ENCODE measurements at regions not wholly inside any gene's neighbourhood (a gene's known extent, or its start where the extent isn't known, plus 50 kb on each side); places are given as distances from the start of the nearest gene placed in this dataset.

DNA sequence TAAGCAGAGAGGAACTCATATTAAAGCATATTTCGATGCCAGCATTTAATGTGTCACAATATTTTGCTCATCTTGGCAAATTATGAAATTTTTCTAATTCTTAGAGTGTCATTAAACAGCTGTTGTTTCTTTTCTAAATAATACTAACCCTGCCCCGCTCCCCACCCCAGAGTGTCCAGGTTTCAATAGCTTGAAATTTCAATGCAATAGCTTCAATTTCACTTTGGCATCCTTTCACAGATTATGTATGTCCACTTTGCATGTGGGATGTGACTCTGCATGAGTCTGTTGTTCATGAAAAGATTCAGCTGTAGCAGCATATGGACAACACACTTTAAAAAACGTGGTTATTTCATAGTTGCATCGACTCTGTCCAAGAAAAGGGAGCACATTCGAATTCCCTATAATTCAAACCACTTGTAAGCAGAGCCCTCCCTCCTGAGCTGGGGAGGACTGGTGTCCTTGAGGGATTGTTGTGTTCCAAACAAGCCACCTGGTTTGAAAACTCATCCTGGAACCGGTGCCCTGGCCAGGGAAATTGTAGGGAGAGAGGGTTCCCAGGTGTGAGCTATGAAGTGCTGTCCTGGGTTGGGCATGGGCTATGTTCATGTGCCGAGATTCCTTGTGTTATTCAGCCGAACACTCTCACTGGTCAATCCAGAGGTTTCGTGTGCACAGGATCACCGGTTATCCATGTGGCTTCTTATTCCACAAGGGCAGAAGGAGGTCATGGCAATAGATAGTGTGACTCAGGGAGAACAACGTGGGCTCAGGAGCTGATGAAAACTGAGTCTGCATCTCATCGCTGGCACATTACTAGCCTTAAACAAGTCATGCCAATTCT, 64.6 kb upstream of the CREB5 start:
- Histone ChIP-seq H3K9me3 (peaks cover 9% of the 10 kb centered on the region; the same call in 1 of the 3 replicates), H3K4me2 (peak overlapping the region; percentile 38), H3K4me1 (peaks cover 36% of the 10 kb centered on the region; the same call in 2 of the 3 replicates), H3K4me3 (no peak overlapping the region), H3K27ac (peak overlapping the region; percentile 45 to 70; a peak in 4 of 6 replicates)
- ATAC-seq (0 out of 6 replicates have a peak, but pooled peaks of 1 of the 2 experiments have one; percentile 25), FAIRE-seq (no peak), DNase-seq (ENCODE audit: low read depth in 1 of 2, low spot score in 1 of 2) (no peak)
- POLR2A ChIA-PET: no interaction called here
- TF ChIP-seq SMC3 (IDR thresholded peaks at IDR 0.05) (no peak), CEBPB (IDR thresholded peaks at IDR 0.05) (peak in 1 of 2 experiments; percentile 22; a peak in 1 of 4 replicates)
- CTCF ChIA-PET: interaction anchor here (1.4 to 1.9 kb wide), 5 partner anchors 10 to 51 kb away, joined by 3 to 8 read pairs (median 4); no protein-coding TSS in a partner anchor
- WGBS (ENCODE audit: missing lambda C conversion rate): 61% methylated on average over 12 of the region's 12 CpGs

DNA sequence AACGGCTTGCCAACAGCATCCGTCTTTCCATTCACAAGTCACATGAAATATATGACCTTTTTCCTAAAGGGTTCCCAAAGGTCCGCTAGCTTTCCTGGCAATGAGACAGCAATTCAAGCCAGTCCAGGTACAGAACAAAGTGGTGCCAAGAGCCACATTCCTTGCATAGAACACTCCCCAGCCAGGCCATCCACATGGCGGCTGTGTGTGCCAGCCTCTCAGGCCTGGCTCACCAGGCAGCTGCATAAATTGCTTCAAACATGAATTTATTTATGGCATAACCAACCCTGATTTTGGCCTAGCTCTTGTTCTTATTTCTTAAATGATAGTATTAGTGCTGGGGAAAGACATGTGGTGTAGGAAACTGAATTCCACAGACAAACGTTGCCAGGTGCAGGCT, 63.7 kb upstream of the CREB5 start:
- no peak for ATAC-seq
- 83% methylated on average over 5 of the region's 5 CpGs for WGBS (ENCODE audit: missing lambda C conversion rate)
- ChIA-PET POLR2A (no interaction called here), CTCF (interaction anchor here (1.4 to 1.8 kb wide), 4 partner anchors 9 to 52 kb away, joined by 3 to 6 read pairs (median 4); no protein-coding TSS in a partner anchor)
- H3K27ac ChIP-seq: peak overlapping the region; percentile 6 to 70; a peak in 4 of 6 replicates
- H3K9me3 ChIP-seq: peaks cover 6% of the 10 kb centered on the region; the same call in 1 of the 3 replicates
- no peak for DNase-seq (ENCODE audit: low read depth in 1 of 2, low spot score in 1 of 2)
- no peak overlapping the region; the same call in 2 of the 3 replicates for H3K4me2 ChIP-seq
- no peak for TF ChIP-seq HOXB5 (CRISPR knock-in tag; IDR thresholded peaks at IDR 0.05)
- TF ChIP-seq HOXB13 (CRISPR knock-in tag; IDR thresholded peaks at IDR 0.05; ENCODE audit: low read depth): no peak
- TF ChIP-seq CBX8 (IDR thresholded peaks at IDR 0.05): no peak
- no peak for TF ChIP-seq ESRRA (IDR thresholded peaks at IDR 0.05; ENCODE audit: borderline replicate concordance, low read length)
- TF ChIP-seq USF2 (IDR thresholded peaks at IDR 0.05): no peak
- TF ChIP-seq ZC3H11A (IDR thresholded peaks at IDR 0.05): no peak
- TF ChIP-seq ZSCAN20 (CRISPR knock-in tag; IDR thresholded peaks at IDR 0.05): no peak
- TF ChIP-seq ZNF302 (CRISPR knock-in tag; IDR thresholded peaks at IDR 0.05): no peak
- TF ChIP-seq CTCF (IDR thresholded peaks at IDR 0.05): no peak
- no peak for TF ChIP-seq POLR2AphosphoS2 (conservative IDR thresholded peaks at IDR 0.05; ENCODE audit: low read length)
- TF ChIP-seq JUN (IDR thresholded peaks at IDR 0.05): no peak
- TF ChIP-seq HES2 (IDR thresholded peaks at IDR 0.05): no peak
- TF ChIP-seq EP300 (IDR thresholded peaks at IDR 0.05): no peak
- H3K4me3 ChIP-seq: no peak overlapping the region
- no peak for FAIRE-seq
- peaks cover 36% of the 10 kb centered on the region; the same call in 2 of the 3 replicates for H3K4me1 ChIP-seq

DNA sequence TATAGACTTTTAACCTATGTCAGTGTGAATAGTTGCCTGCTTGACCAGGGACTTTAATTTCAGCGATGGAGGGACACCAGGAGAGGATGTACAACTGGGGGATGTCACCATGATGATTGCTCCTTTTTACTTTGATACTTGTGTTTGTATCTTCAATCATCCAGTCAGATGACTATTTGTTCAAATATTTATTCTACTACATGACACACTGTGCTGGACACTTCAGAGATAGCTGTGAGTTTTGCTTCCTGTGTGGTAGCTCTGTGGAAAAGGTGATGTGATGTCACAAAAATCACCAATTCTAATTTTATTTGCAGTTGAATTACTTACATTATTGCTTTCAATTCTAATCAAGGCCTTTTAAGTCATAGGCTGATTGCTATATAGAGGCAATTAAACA, 62.7 kb upstream of the CREB5 start:
- FAIRE-seq (no peak), ATAC-seq (peak; percentile 60 to 71; a peak in 5 of 6 replicates), DNase-seq (ENCODE audit: low read depth in 1 of 2, low spot score in 1 of 2) (peak; percentile 41 to 42)
- ChIA-PET CTCF (interaction anchor here (1.0 kb wide), 1 partner anchor 39 kb away, joined by 3 read pairs; no protein-coding TSS in a partner anchor), POLR2A (no interaction called here)
- peak overlapping the region; percentile 37 to 70; a peak in 5 of 6 replicates for H3K27ac ChIP-seq
- no peak for TF ChIP-seq POLR2A (IDR thresholded peaks at IDR 0.05; ENCODE audit: low read length)
- no peak for TF ChIP-seq RNF2 (IDR thresholded peaks at IDR 0.05; ENCODE audit: borderline replicate concordance, low read depth)
- TF ChIP-seq, protein P1, sequence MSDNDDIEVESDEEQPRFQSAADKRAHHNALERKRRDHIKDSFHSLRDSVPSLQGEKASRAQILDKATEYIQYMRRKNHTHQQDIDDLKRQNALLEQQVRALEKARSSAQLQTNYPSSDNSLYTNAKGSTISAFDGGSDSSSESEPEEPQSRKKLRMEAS (IDR thresholded peaks at IDR 0.05): 0 out of 2 replicates have a peak, but pooled peaks have one; percentile 25
- TF ChIP-seq GATA3 (IDR thresholded peaks at IDR 0.05; ENCODE audit: borderline replicate concordance): peak; percentile 51; the same call in 1 of the 2 replicates
- TF ChIP-seq JUNB (IDR thresholded peaks at IDR 0.05): peak; percentile 71
- no peak for TF ChIP-seq RFX5 (IDR thresholded peaks at IDR 0.05)
- TF ChIP-seq FOSL2 (IDR thresholded peaks at IDR 0.05): 0 out of 2 replicates have a peak, but pooled peaks have one; percentile 44
- TF ChIP-seq FOSL2 (CRISPR knock-in tag; IDR thresholded peaks at IDR 0.05): peak; percentile 53
- H3K4me3 ChIP-seq: no peak overlapping the region
- 23% methylated on average over 1 of the region's 1 CpG for WGBS (ENCODE audit: missing lambda C conversion rate)
- H3K4me1 ChIP-seq: peaks cover 44% of the 10 kb centered on the region
- H3K4me2 ChIP-seq: peak overlapping the region; percentile 30
- no peaks in the 10 kb centered on the region for H3K9me3 ChIP-seq

Measured in A549 (cell line).